ENCODE measurements at regions not wholly inside any gene's neighbourhood (a gene's known extent, or its start where the extent isn't known, plus 50 kb on each side); places are given as distances from the start of the nearest gene placed in this dataset.

DNA sequence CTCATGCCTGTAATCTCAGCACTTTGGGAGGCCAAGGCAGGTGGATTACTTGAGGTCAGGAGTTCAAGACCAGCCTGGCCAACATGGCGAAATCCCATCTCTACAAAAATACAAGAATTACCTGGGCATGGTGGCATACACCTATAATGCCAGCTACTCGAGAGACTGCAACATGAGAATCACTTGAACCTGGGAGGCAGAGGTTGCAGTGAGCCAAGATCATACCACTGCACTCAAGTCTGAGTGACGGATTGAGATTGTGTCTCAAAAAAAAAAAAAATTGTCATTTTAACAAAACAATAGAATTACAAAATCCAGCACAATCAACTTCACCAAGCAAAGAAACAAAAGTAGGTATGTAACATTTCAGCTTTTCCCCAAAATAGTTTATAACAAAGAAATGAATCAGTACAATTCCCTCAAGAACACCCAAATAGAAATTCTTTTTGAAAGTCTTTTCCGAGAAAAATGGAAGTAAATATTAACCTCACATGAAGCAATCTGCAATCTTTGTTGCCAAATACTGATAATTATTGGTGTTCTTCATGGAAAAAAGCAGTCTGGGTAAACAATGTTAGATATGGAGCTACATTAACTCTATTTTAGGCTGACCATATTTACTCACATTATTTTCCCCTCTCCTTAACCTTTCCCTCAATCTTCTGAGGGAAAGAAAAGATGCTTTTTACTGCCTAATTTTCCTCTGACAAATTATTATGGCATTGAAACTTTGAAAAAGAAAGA is 165.9 kb upstream of the ATF7IP start:
- no peak for TF ChIP-seq POLR2A (IDR thresholded peaks at IDR 0.05)
- TF ChIP-seq, protein P1, sequence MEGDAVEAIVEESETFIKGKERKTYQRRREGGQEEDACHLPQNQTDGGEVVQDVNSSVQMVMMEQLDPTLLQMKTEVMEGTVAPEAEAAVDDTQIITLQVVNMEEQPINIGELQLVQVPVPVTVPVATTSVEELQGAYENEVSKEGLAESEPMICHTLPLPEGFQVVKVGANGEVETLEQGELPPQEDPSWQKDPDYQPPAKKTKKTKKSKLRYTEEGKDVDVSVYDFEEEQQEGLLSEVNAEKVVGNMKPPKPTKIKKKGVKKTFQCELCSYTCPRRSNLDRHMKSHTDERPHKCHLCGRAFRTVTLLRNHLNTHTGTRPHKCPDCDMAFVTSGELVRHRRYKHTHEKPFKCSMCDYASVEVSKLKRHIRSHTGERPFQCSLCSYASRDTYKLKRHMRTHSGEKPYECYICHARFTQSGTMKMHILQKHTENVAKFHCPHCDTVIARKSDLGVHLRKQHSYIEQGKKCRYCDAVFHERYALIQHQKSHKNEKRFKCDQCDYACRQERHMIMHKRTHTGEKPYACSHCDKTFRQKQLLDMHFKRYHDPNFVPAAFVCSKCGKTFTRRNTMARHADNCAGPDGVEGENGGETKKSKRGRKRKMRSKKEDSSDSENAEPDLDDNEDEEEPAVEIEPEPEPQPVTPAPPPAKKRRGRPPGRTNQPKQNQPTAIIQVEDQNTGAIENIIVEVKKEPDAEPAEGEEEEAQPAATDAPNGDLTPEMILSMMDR (IDR thresholded peaks at IDR 0.05): no peak

Measured in adrenal gland (tissue), 5 donors.